WTC11 (cell line): ENCODE measurements at regions not wholly inside any gene's neighbourhood (a gene's known extent, or its start where the extent isn't known, plus 50 kb on each side); places are given as distances from the start of the nearest gene placed in this dataset.

Experiments
- ATAC-seq: fragments of 200-7000 bp; cut with Tn5 transposase; 2 replicates; pipeline ENCODE4 v1.10.0; 2021; ENCODE audit warnings: mild to moderate bottlenecking, moderate library complexity
- CTCF ChIA-PET: fragments of 300-600 bp; sonication (Branson Sonifier 250); formaldehyde crosslinking; loops from one replicate; lab custom pipeline; 2021; ENCODE audit warnings: antibody characterized with exemption; lab: Charles Lee
- POLR2A ChIA-PET: fragments of 350-600 bp; sonication (Branson Sonifier 250); formaldehyde crosslinking; loops from one replicate; lab custom pipeline; 2021; ENCODE audit warnings: antibody characterized with exemption; lab: Charles Lee
- DNase-seq: peaks from one replicate; pipeline ENCODE4 v3.0.0; 2021; ENCODE audit warnings: low spot score
- H3K27ac Mint-ChIP-seq: 2 replicates; pipeline ENCODE4 v1.8.0; 2021; ENCODE audit warnings: mixed read lengths
- H3K27me3 Mint-ChIP-seq: 2 replicates; pipeline ENCODE4 v1.8.0; 2021; ENCODE audit warnings: low read depth, mild to moderate bottlenecking, moderate library complexity, mixed read lengths
- H3K36me3 Mint-ChIP-seq: 2 replicates; pipeline ENCODE4 v1.8.0; 2021; ENCODE audit warnings: mixed read lengths
- H3K4me1 Mint-ChIP-seq: 2 replicates; pipeline ENCODE4 v1.8.0; 2022; ENCODE audit warnings: mixed read lengths
- H3K4me3 Mint-ChIP-seq: 2 replicates; pipeline ENCODE4 v1.8.0; 2021; ENCODE audit warnings: mild to moderate bottlenecking, moderate library complexity, mixed read lengths
- H3K9me3 Mint-ChIP-seq: 2 replicates; pipeline ENCODE4 v1.8.0; 2021; ENCODE audit warnings: mixed read lengths
- CDX4 ChIP-seq: fragments of 250-450 bp; sonication (Bioruptor Pico); IDR thresholded peaks from 2 replicates; pipeline ENCODE4 v1.9.0; 2021; ENCODE audit warnings: moderate library complexity, mild to moderate bottlenecking, inconsistent platforms, borderline replicate concordance
- CREB1 ChIP-seq: sonication (generic); formaldehyde crosslinking; IDR thresholded peaks from 2 replicates; pipeline ENCODE4 v1.8.0; 2023; ENCODE audit warnings: mild to moderate bottlenecking, missing genetic modification reagents
- CTCF ChIP-seq: fragments of 200-600 bp; IDR thresholded peaks from 2 replicates; pipeline ENCODE4 v1.8.0; 2022; ENCODE audit warnings: antibody characterized with exemption
- E2F1 ChIP-seq: sonication (generic); formaldehyde crosslinking; IDR thresholded peaks from 2 replicates; pipeline ENCODE4 v1.8.0; 2022; ENCODE audit warnings: mild to moderate bottlenecking, missing genetic modification reagents
- FOXK1 ChIP-seq: sonication (generic); formaldehyde crosslinking; IDR thresholded peaks from 2 replicates; pipeline ENCODE4 v1.8.0; 2022; ENCODE audit warnings: mild to moderate bottlenecking, moderate library complexity, missing genetic modification reagents
- HMGXB4 ChIP-seq: sonication (generic); formaldehyde crosslinking; IDR thresholded peaks from 2 replicates; pipeline ENCODE4 v1.8.1; 2023; ENCODE audit warnings: mild to moderate bottlenecking, moderate library complexity, missing genetic modification reagents
- IRF1 ChIP-seq: sonication (generic); formaldehyde crosslinking; IDR thresholded peaks from 2 replicates; pipeline ENCODE4 v1.8.0; 2023; ENCODE audit warnings: missing genetic modification reagents
- JAZF1 ChIP-seq: fragments of 250-450 bp; sonication (Bioruptor Pico); IDR thresholded peaks from 2 replicates; pipeline ENCODE4 v1.9.0; 2021; ENCODE audit warnings: moderate library complexity, mild to moderate bottlenecking, inconsistent platforms
- KAT7 ChIP-seq: sonication (generic); formaldehyde crosslinking; IDR thresholded peaks from 2 replicates; pipeline ENCODE4 v1.8.1; 2023; ENCODE audit warnings: missing genetic modification reagents, mild to moderate bottlenecking, borderline replicate concordance
- MAX ChIP-seq: sonication (generic); formaldehyde crosslinking; IDR thresholded peaks from 2 replicates; pipeline ENCODE4 v1.8.0; 2022; ENCODE audit warnings: mild to moderate bottlenecking, missing genetic modification reagents
- MXD4 ChIP-seq: fragments of 250-450 bp; sonication (Bioruptor Pico); IDR thresholded peaks from 2 replicates; pipeline ENCODE4 v1.8.0; 2021; ENCODE audit warnings: mild to moderate bottlenecking, moderate library complexity, borderline replicate concordance
- NFATC4 ChIP-seq: fragments of 250-450 bp; sonication (Bioruptor Pico); IDR thresholded peaks from 2 replicates; pipeline ENCODE4 v1.9.0; 2021; ENCODE audit warnings: mild to moderate bottlenecking
- SMAD3 ChIP-seq: sonication (generic); formaldehyde crosslinking; IDR thresholded peaks from 2 replicates; pipeline ENCODE4 v1.8.0; 2022; ENCODE audit warnings: missing genetic modification reagents, mild to moderate bottlenecking, borderline replicate concordance
- SP1 ChIP-seq: sonication (generic); formaldehyde crosslinking; conservative IDR thresholded peaks from 2 replicates; pipeline ENCODE4 v1.8.1; 2022; ENCODE audit warnings: missing genetic modification reagents
- ZNF219 ChIP-seq: sonication (generic); formaldehyde crosslinking; IDR thresholded peaks from 2 replicates; pipeline ENCODE4 v1.8.0; 2023; ENCODE audit warnings: missing genetic modification reagents, mild to moderate bottlenecking, borderline replicate concordance
- ZNF232 ChIP-seq: sonication (generic); formaldehyde crosslinking; IDR thresholded peaks from 2 replicates; pipeline ENCODE4 v1.8.0; 2022; ENCODE audit warnings: mild to moderate bottlenecking, missing genetic modification reagents
- ZNF263 ChIP-seq: sonication (generic); formaldehyde crosslinking; IDR thresholded peaks from 2 replicates; pipeline ENCODE4 v1.8.1; 2022; ENCODE audit warnings: low read depth, mild to moderate bottlenecking, moderate library complexity, missing genetic modification reagents
- ZNF317 ChIP-seq: sonication (generic); formaldehyde crosslinking; IDR thresholded peaks from 2 replicates; pipeline ENCODE4 v1.8.1; 2023; ENCODE audit warnings: low read depth, mild to moderate bottlenecking, moderate library complexity, missing genetic modification reagents, borderline replicate concordance
- TF ChIP-seq, protein P1 (sequence below): sonication (generic); formaldehyde crosslinking; IDR thresholded peaks from 2 replicates; pipeline ENCODE4 v1.8.1; 2023; ENCODE audit warnings: mild to moderate bottlenecking, missing genetic modification reagents
- TF ChIP-seq, protein P2 (sequence below): fragments of 250-450 bp; sonication (Bioruptor Pico); IDR thresholded peaks from 2 replicates; pipeline ENCODE4 v1.9.0; 2021; ENCODE audit warnings: mild to moderate bottlenecking

DNA sequence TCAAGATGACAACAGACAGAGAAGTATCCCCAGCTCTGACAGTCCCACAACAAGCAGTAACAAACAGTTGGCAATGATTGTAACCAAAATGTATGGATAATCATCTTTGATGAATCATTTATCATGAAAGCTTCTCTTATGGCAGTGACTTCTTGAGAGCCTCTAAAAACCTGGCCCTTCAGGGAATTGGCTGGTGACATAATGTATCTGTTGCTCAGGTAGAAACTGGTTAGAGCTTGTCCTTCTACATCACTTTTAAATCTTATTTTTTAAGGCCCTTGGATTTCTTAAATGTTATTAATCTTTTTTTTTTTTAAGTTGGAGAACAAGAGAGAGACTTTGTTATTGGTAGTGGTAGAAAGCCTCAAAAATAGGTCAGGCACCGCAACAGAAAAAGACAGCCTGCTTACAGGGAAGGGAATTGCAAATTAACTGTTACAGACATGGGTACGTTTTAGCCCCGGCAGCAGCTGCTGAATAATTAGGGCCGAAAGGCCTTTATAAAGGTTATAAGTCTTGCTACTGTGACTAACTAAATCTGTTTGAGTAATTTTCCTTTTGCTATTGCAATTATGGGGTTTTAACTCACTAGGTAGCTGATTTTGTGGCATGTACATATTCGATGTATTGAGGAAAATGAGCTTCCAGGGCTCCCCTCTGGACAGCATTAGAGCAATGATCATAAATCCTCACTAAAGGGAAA is 207.7 kb upstream of the LRRC4C start (continued):
- TF ChIP-seq HMGXB4 (CRISPR knock-in tag) = no peak
- no peak for TF ChIP-seq CDX4 (CRISPR knock-in tag)
- no peak for TF ChIP-seq ZNF232
- no peak for TF ChIP-seq E2F1
- no peak for TF ChIP-seq CREB1 (CRISPR knock-in tag)
- no peak for TF ChIP-seq ZNF219 (CRISPR knock-in tag)
- no peak for TF ChIP-seq JAZF1 (CRISPR knock-in tag)

GRCh38 chr11:41675205-41675604 is 215.8 kb upstream of the LRRC4C start:
- TF ChIP-seq ZNF263 (CRISPR knock-in tag) (no peak), MXD4 (CRISPR knock-in tag) (no peak), CTCF (no peak), IRF1 (CRISPR knock-in tag) (no peak), KAT7 (CRISPR knock-in tag) (no peak), NFATC4 (CRISPR knock-in tag) (no peak), E2F1 (no peak), ZNF317 (CRISPR knock-in tag) (no peak), MAX (CRISPR knock-in tag) (no peak), SMAD3 (no peak), HMGXB4 (CRISPR knock-in tag) (no peak), SP1 (CRISPR knock-in tag) (no peak), FOXK1 (CRISPR knock-in tag) (no peak)
- TF ChIP-seq, protein P1, sequence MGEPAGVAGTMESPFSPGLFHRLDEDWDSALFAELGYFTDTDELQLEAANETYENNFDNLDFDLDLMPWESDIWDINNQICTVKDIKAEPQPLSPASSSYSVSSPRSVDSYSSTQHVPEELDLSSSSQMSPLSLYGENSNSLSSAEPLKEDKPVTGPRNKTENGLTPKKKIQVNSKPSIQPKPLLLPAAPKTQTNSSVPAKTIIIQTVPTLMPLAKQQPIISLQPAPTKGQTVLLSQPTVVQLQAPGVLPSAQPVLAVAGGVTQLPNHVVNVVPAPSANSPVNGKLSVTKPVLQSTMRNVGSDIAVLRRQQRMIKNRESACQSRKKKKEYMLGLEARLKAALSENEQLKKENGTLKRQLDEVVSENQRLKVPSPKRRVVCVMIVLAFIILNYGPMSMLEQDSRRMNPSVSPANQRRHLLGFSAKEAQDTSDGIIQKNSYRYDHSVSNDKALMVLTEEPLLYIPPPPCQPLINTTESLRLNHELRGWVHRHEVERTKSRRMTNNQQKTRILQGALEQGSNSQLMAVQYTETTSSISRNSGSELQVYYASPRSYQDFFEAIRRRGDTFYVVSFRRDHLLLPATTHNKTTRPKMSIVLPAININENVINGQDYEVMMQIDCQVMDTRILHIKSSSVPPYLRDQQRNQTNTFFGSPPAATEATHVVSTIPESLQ (CRISPR knock-in tag) = no peak
- TF ChIP-seq, protein P2, sequence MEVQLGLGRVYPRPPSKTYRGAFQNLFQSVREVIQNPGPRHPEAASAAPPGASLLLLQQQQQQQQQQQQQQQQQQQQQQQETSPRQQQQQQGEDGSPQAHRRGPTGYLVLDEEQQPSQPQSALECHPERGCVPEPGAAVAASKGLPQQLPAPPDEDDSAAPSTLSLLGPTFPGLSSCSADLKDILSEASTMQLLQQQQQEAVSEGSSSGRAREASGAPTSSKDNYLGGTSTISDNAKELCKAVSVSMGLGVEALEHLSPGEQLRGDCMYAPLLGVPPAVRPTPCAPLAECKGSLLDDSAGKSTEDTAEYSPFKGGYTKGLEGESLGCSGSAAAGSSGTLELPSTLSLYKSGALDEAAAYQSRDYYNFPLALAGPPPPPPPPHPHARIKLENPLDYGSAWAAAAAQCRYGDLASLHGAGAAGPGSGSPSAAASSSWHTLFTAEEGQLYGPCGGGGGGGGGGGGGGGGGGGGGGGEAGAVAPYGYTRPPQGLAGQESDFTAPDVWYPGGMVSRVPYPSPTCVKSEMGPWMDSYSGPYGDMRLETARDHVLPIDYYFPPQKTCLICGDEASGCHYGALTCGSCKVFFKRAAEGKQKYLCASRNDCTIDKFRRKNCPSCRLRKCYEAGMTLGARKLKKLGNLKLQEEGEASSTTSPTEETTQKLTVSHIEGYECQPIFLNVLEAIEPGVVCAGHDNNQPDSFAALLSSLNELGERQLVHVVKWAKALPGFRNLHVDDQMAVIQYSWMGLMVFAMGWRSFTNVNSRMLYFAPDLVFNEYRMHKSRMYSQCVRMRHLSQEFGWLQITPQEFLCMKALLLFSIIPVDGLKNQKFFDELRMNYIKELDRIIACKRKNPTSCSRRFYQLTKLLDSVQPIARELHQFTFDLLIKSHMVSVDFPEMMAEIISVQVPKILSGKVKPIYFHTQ (CRISPR knock-in tag) = no peak
- TF ChIP-seq, all 79 proteins: peak for 0
- Mint-ChIP-seq H3K4me1 (no peaks in the 10 kb centered on the region), H3K4me3 (no peak overlapping the region), H3K27me3 (no peaks in the 10 kb centered on the region), H3K9me3 (no peaks in the 10 kb centered on the region), H3K27ac (no peak overlapping the region), H3K36me3 (no peaks in the 10 kb centered on the region)
- ATAC-seq (no peak), DNase-seq (no peak)
- ChIA-PET CTCF (no interaction called here), POLR2A (no interaction called here)
